Dedifferentiated amniotic fluid mesenchymal stem cell (primary cell): ENCODE measurements at regions not wholly inside any gene's neighbourhood (a gene's known extent, or its start where the extent isn't known, plus 50 kb on each side); places are given as distances from the start of the nearest gene placed in this dataset.

ENCODE experiments used
- DNase-seq: peaks from one replicate; pipeline ENCODE4 v3.0.0-alpha.2; 2016; ENCODE audit errors: extremely low spot score

DNA sequence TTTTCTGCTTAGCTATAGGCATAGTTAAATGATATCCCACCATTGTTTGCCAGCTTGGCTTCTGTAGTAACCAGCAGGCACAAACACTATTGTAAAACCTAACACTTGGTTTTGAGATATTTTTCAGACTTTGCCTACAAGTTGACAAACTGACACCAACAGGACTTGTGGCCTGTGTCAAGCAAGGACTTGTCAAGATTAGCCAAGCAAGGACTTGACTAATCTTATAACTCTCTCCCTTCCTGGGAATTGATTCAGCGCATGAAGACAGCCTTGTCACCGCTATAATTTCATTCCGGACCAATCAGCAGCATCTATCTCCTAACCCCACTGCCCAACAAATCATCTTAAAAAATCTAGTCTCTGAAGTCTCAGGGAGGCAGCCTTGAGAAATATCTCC is 72.7 kb upstream of the SLITRK1 start:
- no peak for DNase-seq

DNA sequence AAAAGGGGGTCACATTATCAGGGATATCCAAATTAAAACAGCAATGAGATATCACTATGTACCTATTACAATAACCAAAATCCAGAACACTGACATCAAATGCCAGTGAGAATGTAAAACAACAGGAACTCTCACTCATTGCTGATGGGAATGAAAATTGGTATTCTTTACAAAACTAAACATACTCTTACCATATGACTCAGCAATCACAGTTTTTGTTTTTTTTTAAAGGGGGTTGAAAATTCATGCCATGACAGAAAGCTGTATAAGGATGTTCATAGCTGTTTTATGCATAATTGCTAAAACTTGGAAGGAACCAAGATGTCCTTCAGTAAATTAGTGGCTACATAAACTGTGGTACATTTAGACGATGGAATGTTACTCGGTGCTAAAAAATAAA is 71.6 kb upstream of the SLITRK1 start:
- no peak for DNase-seq

DNA sequence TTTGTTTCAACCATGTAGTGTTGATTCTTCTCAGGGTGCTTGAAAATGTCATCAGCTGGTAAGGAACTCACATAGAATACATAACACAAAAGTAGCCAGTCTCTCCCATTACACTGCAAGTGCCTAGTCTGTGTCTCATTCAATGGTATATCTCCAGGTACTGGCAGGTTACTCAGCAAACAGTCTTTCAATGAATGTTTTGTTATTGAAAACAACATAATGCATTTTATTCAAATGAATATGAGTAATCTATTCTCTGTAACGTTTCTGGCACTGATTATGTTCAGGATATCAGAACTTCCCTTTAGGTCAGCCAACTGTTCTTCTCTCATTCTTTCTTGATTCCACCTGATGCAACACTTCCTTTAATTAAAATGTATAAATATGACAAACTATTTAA is 68.0 kb upstream of the SLITRK1 start:
- no peak for DNase-seq

DNA sequence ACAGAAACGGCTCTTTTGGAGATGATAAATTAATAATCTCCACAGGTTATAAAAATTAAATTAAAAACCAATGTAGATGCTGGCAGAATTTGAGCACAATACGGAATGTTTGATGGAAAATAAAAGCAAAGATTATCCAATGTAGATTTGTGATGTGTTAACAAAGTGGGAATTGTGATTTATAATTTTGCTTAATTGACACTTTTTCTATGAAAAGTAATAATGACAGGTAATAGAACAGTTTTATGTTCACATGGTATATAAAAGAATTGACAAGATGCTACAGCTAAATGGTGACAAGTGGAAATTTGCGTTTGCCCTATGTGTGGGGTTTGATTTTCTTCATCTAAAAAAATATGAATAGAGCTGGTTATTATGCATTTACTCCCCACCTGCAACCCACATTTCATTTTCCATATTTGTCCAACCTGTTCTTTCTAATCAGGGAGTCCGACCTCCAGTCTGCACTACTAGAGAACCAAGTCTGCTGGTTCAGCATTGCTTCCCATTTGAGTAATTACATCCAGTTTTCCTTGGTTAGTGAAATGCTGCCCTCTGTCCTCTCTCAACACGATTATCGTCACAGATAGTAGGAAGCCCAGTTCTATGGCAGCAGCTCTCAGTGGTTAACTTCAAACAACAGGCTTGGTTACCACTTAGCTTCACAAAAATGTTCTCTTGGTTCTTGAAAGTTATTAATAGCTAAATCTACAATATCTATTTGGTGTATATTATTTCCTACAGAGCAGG is 61.4 kb upstream of the SLITRK1 start:
- no peak for DNase-seq

DNA sequence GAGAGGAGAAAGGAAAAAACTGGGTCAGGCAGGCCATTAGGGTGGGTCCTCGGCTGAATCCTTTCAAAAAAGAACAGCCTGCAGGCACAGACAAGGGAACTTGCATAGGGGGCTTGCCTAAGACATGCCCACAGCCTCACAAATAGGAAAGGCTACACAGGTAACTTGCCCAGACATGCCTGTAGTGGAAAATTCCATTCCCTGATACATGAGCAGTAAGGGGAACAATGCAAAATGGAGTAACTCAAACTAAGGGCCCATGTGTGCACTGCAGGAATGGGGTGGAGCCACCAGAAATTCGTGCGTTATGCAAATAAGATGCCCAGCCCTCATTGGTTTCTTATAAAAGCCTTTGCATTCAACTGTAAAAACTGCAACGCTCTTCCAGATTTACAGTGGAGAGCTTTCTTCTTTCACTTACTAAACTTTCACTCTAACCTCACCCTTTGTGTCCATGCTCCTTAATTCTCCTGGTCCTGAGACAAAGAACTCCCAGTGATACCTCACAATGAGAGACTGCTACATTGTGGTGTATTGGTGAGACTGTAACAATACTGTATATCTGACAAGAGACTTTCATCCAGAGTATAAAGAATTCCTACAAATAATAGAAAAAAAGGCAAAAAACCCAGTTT is 59.5 kb upstream of the SLITRK1 start:
- no peak for DNase-seq

DNA sequence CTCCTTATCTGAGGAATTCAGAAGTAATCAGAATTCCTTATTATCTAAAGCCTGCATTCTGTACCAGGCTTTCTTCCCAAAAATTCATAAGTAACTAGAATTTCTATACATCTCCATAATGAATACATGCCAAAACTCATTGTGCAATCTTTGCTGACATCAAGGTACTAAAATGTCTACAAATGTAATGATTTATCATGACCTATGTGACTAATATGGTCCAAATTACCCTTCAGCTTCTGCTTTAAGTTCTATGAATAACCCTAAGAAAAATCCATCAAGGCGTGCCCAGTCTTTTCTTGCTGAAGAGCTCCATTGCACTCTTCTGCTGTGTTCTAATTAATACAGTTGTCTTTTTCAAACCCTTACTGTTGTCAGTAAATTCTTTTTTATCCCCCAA is 58.5 kb upstream of the SLITRK1 start:
- no peak for DNase-seq

DNA sequence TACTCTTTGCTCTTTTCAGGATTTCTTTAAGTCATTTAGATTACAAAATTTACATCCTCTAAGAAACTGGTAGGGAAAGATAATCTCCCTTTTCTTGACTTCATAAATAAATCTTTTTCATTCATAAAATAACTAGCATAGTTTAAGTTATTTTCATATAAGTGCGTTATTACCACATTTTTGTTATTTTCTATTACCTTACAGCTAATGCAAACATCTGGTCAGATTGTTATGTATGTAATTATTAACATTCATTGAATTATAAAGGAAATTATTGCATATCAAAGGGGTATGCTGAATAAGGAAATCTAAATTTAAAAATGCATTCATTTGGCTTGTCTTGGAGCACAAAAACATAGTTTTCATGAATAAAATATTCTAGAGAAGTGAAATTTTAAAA is 55.3 kb upstream of the SLITRK1 start:
- DNase-seq: no peak

DNA sequence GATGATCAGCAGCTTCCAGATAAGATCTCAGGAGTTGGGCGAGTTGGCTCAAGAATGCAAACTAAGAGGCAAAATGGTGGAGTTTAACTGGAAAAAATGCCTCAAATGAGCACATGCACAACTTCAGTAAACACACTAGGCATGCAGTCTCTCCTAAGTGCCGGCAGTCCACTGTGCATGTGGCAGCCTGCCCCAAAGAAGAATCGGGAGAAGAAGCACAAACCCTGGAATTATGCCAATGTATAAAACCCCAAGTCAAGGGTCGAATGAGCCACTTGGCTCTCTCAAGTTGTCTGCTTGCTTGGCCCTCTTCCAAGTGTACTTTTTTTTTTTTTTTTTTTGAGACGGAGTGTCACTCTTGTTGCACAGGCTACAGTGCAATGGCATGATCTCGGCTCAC is 53.3 kb upstream of the SLITRK1 start:
- DNase-seq: no peak
